ENCODE measurements at regions not wholly inside any gene's neighbourhood (a gene's known extent, or its start where the extent isn't known, plus 50 kb on each side); places are given as distances from the start of the nearest gene placed in this dataset.

DNA sequence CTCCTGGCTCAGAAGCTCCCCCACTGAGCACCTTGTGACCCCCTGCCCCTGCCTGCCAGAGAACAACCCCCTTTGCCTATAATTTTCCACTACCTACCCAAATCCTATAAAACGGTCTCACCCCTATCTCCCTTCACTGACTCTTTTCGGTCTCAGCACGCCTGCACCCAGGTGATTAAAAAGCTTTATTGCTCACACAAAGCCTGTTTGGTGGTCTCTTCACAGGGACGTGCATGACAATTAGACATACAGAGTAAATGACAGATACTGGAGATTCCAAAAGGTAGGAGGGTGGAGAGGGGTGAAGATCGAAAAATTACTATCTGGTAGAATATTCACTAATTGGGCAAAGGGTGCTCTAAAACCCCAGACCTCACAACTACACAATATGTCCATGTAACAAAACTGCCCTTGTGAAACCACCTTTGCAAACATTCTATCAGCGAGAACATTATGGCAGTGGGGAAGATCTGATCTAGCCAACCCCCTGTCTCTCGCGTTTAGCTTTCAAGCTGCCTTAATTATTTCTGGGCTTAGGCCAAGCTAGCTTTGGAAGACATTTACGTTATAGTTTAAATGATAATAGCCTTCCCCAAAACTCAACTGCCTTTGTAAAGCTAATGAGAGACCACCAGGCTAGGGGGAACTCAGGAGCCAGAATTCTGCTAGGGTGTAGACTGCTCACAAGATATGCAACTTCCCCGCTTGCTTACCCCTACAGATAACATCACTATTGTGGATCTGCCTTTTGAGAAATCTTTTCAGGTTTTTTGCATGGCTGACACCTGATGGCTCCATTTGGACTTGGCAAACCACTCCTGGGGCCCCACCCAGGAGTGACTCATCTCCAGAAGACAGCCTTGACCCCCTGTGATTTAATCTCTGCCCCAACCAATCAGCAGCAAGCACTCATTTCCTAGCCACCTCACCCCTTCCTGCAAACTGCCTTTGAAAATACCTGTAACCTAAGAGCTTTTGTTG lies 1534.0 kb upstream of the SPRY2 start:
- peak; percentile 38 for ATAC-seq
- intact Hi-C loops (cut with micrococcal nuclease): loop anchor here (5.0 kb wide), 2 partner anchors 703 to 813 kb away; no protein-coding TSS in a partner anchor
- POLR2A ChIA-PET (ENCODE audit: unreplicated experiment): no interaction called here

GRCh38 chr13:81874253-81874652 lies 1533.3 kb upstream of the SPRY2 start:
- no peaks in the 10 kb centered on the region for H3K36me3 ChIP-seq (ENCODE audit: low read depth, low read length)
- no TSS peak for BruUV-seq (replicated peaks)
- no peak overlapping the region for H3K4me2 ChIP-seq (ENCODE audit: low read length)
- no peaks in the 10 kb centered on the region for H3K9me3 ChIP-seq (ENCODE audit: low read length)
- H3K4me3 ChIP-seq (ENCODE audit: low read length): no peak overlapping the region
- H3K79me2 ChIP-seq (ENCODE audit: low read length): no peaks in the 10 kb centered on the region
- H3K27ac ChIP-seq (ENCODE audit: low read length): no peak overlapping the region
- CTCF ChIA-PET: no interaction called here
- intact Hi-C loops (cut with micrococcal nuclease): loop anchor here (5.0 kb wide), 2 partner anchors 702 to 812 kb away; no protein-coding TSS in a partner anchor
- H3K4me1 ChIP-seq (ENCODE audit: insufficient read depth, low read length): peaks cover 5% of the 10 kb centered on the region; the same call in 1 of the 2 replicates
- no peaks in the 10 kb centered on the region for H3K27me3 ChIP-seq (ENCODE audit: low read length)
- H3F3A ChIP-seq (ENCODE audit: low read length, unreplicated experiment): no peaks in the 10 kb centered on the region
- DNase-seq: no peak
- no peaks in the 10 kb centered on the region for H4K20me1 ChIP-seq (ENCODE audit: low read length)
- ATAC-seq: no peak
- POLR2A ChIA-PET (ENCODE audit: unreplicated experiment): no interaction called here
- TF ChIP-seq EZH2phosphoT487 (IDR thresholded peaks at IDR 0.05; ENCODE audit: borderline replicate concordance, low read length) (no peak), EZH2 (IDR thresholded peaks at IDR 0.05; ENCODE audit: low read length, unreplicated experiment) (no peak), CTCF (conservative IDR thresholded peaks at IDR 0.05; ENCODE audit: low read depth, low read length) (no peak)
- H2AFZ ChIP-seq (ENCODE audit: low read length): no peak overlapping the region
- no peaks in the 10 kb centered on the region for H3K9me2 ChIP-seq (replicated peaks; ENCODE audit: low read length)
- no peak overlapping the region for H3K9ac ChIP-seq (ENCODE audit: low read length)

More for the DNA sequence above, 1534.0 kb upstream of the SPRY2 start:
- no peak overlapping the region for H3K27ac ChIP-seq (ENCODE audit: low read length)
- CTCF ChIA-PET: interaction anchor here (0.6 kb wide), 1 partner anchor 112 kb away, joined by 3 read pairs; no protein-coding TSS in a partner anchor
- no peaks in the 10 kb centered on the region for H3K9me3 ChIP-seq (ENCODE audit: low read length)
- no peaks in the 10 kb centered on the region for H3K27me3 ChIP-seq (ENCODE audit: low read length)
- TF ChIP-seq EZH2phosphoT487 (IDR thresholded peaks at IDR 0.05; ENCODE audit: borderline replicate concordance, low read length) (no peak), EZH2 (IDR thresholded peaks at IDR 0.05; ENCODE audit: low read length, unreplicated experiment) (no peak), CTCF (conservative IDR thresholded peaks at IDR 0.05; ENCODE audit: low read depth, low read length) (no peak)
- no peak overlapping the region for H2AFZ ChIP-seq (ENCODE audit: low read length)
- H3K36me3 ChIP-seq (ENCODE audit: low read depth, low read length): no peaks in the 10 kb centered on the region
- DNase-seq: peak; percentile 38
- H4K20me1 ChIP-seq (ENCODE audit: low read length): no peaks in the 10 kb centered on the region
- no peak overlapping the region for H3K4me3 ChIP-seq (ENCODE audit: low read length)
- peaks cover 5% of the 10 kb centered on the region; the same call in 1 of the 2 replicates for H3K4me1 ChIP-seq (ENCODE audit: insufficient read depth, low read length)
- no peaks in the 10 kb centered on the region for H3F3A ChIP-seq (ENCODE audit: low read length, unreplicated experiment)
- no peak overlapping the region for H3K9ac ChIP-seq (ENCODE audit: low read length)
- no TSS peak for BruUV-seq (replicated peaks)
- no peak overlapping the region for H3K4me2 ChIP-seq (ENCODE audit: low read length)
- no peaks in the 10 kb centered on the region for H3K9me2 ChIP-seq (replicated peaks; ENCODE audit: low read length)
- no peaks in the 10 kb centered on the region for H3K79me2 ChIP-seq (ENCODE audit: low read length)
